ENCODE measurements at regions not wholly inside any gene's neighbourhood (a gene's known extent, or its start where the extent isn't known, plus 50 kb on each side); places are given as distances from the start of the nearest gene placed in this dataset.

GRCh38 chr21:38920631-38921398 is 115.1 kb downstream of the ETS2 start:
- TF ChIP-seq CTCF (IDR thresholded peaks at IDR 0.05; ENCODE audit: extremely low read depth in 1 of 2, insufficient read depth in 1 of 2, low read depth in 1 of 2, low read length in 2 of 2) (no peak), JUN (IDR thresholded peaks at IDR 0.05; ENCODE audit: borderline replicate concordance, insufficient read depth, insufficient read length, low read depth) (no peak)

Data from endothelial cell of umbilical vein (primary cell).